C4-2B (cell line): ENCODE measurements at regions not wholly inside any gene's neighbourhood (a gene's known extent, or its start where the extent isn't known, plus 50 kb on each side); places are given as distances from the start of the nearest gene placed in this dataset.

Experiments
- H3K27ac ChIP-seq: fragments of 450-650 bp; 2 replicates; pipeline ENCODE4 v1.5.1; 2017
- ZFX ChIP-seq: fragments of 450-650 bp; IDR thresholded peaks from 2 replicates; pipeline ENCODE4 v1.6.1; 2017
- TF ChIP-seq, protein P1 (sequence below): fragments of 450-650 bp; conservative IDR thresholded peaks from 2 replicates; pipeline ENCODE4 v1.5.1; 2017; ENCODE audit warnings: mild to moderate bottlenecking

DNA sequence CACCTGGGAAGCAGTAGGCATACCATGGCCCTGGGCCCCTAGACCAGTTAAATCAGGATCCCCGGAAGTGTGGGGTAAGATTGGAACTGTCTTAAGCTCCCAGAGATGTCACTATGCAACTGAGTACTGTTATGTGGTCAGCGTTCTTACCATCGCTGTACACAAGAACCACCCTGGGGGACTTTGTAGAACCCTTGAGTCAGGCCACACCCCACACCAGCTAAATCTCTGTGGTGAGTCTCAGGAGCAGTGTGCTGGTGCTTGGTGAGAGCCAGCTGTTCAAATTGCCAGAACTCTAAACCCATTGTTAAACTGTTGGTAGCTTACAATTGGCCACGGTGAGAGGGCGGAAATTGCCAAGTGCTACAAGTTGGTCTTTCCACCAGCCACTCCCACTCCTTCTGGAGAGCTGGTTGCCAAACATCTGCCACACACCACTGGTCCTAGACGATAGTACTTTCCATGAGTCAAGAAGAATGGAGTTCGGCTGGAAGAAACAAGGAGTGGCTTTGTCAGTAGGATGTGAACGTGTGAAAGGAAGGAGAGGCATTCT, 80.5 kb upstream of the SYNDIG1 start:
- no peak overlapping the region for H3K27ac ChIP-seq
- TF ChIP-seq ZFX = no peak
- TF ChIP-seq, protein P1, sequence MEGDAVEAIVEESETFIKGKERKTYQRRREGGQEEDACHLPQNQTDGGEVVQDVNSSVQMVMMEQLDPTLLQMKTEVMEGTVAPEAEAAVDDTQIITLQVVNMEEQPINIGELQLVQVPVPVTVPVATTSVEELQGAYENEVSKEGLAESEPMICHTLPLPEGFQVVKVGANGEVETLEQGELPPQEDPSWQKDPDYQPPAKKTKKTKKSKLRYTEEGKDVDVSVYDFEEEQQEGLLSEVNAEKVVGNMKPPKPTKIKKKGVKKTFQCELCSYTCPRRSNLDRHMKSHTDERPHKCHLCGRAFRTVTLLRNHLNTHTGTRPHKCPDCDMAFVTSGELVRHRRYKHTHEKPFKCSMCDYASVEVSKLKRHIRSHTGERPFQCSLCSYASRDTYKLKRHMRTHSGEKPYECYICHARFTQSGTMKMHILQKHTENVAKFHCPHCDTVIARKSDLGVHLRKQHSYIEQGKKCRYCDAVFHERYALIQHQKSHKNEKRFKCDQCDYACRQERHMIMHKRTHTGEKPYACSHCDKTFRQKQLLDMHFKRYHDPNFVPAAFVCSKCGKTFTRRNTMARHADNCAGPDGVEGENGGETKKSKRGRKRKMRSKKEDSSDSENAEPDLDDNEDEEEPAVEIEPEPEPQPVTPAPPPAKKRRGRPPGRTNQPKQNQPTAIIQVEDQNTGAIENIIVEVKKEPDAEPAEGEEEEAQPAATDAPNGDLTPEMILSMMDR = no peak

DNA sequence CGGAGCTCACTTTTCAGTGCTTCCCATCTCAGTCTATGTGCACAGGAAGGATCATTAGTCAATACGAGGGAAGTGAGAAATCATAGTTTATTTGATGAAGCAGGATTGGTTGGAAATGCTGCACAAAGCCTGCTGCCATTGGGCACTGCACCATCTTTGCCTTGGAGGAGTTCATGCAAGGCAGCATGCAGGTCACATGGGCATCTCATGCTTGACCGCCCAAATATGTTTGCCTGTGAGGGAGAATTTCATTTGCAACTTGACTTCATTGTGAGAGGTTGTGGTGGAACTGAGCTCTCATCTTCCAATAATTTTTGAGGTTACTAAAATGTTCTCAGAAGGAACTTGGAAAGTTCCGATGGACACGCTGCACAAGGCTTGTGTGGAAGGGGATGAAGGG, 83.9 kb upstream of the SYNDIG1 start:
- TF ChIP-seq, protein P1 = no peak
- no peak for TF ChIP-seq ZFX
- H3K27ac ChIP-seq = no peak overlapping the region

DNA sequence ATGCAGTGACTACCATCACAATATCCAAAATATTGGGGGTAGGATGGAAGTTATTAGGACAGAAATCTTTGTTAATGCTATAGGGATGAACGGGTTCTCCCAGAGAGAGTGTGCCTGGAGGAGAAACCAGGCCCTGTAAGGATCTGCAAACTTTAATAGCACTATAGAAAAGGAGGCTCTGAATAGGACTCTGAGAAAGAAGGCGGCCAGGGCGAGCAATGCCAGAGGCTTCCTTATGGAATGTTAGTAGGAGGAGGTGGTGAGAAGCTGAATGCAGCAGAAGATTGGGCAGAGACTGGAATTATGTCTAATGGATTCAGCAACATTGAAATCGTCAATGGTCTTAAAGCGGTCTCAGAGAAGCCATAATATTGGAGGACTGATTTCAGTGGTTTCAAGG, 84.6 kb upstream of the SYNDIG1 start:
- TF ChIP-seq, protein P1 = no peak
- no peak for TF ChIP-seq ZFX

DNA sequence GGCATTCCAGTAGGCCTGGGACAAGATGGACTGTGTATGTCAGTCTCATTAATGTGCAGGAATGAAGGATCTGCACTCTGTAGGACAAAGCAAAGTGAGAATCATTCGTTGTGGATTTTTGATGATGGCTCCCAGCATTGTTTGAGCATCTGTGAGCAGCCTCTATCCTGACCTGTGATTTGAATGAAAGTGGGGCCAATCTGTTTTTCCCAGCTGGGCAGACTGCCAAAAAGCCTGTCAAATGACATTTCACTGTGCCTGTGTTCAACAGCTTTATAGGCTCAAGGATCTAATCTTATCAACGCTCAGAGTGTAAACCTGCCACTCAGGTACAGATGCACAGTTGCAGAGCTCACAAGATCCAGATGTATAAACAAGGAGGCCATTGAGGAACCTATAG, 86.7 kb upstream of the SYNDIG1 start:
- no peak overlapping the region for H3K27ac ChIP-seq
- TF ChIP-seq, protein P1 = no peak
- TF ChIP-seq ZFX = no peak

More for the DNA sequence above, 84.6 kb upstream of the SYNDIG1 start:
- H3K27ac ChIP-seq = no peak overlapping the region

DNA sequence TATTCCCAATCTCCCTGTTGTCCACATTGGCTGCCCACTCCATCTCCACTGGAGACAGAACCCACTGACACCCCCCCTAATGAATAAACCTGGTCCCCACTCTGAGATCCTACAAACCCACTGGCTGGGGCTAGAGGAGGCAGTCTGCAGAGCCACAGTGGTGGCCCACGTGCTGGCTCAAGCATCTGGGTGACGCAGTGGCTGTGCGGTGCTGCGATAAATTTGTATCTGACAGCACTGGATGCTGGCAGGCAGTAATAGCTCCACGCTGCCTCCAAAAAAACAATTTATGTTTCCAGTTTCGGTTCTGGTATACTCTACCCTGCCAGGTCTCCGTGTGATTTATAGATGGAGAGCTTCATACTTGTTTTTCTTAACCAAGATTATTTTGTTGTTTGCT, 87.1 kb upstream of the SYNDIG1 start:
- no peak overlapping the region for H3K27ac ChIP-seq
- no peak for TF ChIP-seq ZFX
- TF ChIP-seq, protein P1 = no peak

DNA sequence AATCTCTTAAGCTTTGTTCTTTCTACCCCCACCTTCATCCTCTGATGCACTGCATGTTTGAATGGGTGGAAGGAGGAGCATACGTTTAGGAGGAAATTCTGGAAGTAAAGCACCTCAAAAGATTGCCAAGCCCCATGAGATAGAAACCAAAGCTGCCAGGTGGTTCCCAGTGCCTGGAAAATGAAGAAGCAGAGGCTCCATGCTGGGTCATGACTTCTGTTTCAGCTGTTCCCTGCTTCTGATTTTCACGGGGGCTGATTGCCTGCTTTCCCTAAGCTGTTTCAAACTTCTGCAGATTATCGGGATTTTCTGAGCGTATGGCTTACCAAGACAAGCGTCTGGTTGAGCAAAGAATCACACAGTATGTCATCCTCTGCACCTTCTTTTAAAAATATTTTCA, 87.5 kb upstream of the SYNDIG1 start:
- TF ChIP-seq, protein P1 = no peak
- no peak for TF ChIP-seq ZFX
- H3K27ac ChIP-seq = no peak overlapping the region

DNA sequence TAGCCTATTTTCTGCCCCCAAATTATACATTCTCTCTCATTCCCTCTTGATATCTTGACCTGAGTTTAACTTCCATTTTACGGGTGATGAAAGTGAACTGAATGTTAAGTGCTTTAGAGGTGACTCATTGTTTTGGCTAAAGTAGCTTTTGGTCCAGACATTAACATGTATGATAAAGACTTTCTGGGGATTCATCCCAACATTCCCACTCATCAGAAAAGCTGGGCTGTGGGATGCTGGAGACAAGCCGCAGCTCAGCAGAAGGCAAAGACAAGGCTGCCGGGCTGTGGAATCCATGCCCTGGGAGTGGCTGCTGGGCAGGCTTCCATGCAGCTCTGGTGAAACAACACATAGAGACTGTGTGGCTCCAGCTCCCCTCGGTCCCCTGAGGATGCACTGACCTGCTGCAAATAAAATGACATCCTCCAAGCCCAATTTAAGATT, 89.9 kb upstream of the SYNDIG1 start:
- TF ChIP-seq, protein P1 = no peak
- no peak for TF ChIP-seq ZFX
- no peak overlapping the region for H3K27ac ChIP-seq
